GM12875 (cell line): ENCODE measurements at regions not wholly inside any gene's neighbourhood (a gene's known extent, or its start where the extent isn't known, plus 50 kb on each side); places are given as distances from the start of the nearest gene placed in this dataset.
A peak's percentile ranks its signal among the peaks of the same experiment; 100 is the strongest.

Experiments
- H3K4me3 ChIP-seq: one replicate; pipeline ENCODE4 v1.5.1; 2011; ENCODE audit warnings: low read depth, low read length, control low read depth
- TF ChIP-seq, protein P1 (sequence below): IDR thresholded peaks from 2 replicates; pipeline ENCODE4 v1.5.1; 2011; ENCODE audit warnings: low read depth, mild to moderate bottlenecking, control low read depth, inconsistent platforms, low read length, moderate library complexity, borderline replicate concordance; ENCODE audit not compliant: insufficient read depth

DNA sequence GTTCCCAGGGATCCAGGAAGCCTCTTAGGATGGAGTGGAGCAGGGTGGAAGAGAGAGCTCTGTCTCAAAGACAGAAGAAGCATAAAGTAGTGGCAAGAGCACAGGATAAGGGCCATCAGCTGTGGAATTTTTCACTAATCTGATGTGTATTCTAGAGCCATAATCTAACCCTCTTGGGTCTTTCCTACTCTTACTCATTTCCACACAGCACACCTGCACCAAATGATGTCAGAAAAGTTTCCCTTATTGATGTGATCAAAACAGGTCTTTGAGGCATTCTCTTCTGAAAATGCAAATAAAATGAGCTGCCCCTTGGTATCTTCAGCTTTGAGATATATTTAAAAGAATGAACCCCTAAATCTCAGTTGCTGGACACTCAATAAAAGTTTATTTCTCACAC, 415.1 kb upstream of the CHST9 start:
- H3K4me3 ChIP-seq: no peak overlapping the region
- TF ChIP-seq, protein P1, sequence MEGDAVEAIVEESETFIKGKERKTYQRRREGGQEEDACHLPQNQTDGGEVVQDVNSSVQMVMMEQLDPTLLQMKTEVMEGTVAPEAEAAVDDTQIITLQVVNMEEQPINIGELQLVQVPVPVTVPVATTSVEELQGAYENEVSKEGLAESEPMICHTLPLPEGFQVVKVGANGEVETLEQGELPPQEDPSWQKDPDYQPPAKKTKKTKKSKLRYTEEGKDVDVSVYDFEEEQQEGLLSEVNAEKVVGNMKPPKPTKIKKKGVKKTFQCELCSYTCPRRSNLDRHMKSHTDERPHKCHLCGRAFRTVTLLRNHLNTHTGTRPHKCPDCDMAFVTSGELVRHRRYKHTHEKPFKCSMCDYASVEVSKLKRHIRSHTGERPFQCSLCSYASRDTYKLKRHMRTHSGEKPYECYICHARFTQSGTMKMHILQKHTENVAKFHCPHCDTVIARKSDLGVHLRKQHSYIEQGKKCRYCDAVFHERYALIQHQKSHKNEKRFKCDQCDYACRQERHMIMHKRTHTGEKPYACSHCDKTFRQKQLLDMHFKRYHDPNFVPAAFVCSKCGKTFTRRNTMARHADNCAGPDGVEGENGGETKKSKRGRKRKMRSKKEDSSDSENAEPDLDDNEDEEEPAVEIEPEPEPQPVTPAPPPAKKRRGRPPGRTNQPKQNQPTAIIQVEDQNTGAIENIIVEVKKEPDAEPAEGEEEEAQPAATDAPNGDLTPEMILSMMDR: no peak

DNA sequence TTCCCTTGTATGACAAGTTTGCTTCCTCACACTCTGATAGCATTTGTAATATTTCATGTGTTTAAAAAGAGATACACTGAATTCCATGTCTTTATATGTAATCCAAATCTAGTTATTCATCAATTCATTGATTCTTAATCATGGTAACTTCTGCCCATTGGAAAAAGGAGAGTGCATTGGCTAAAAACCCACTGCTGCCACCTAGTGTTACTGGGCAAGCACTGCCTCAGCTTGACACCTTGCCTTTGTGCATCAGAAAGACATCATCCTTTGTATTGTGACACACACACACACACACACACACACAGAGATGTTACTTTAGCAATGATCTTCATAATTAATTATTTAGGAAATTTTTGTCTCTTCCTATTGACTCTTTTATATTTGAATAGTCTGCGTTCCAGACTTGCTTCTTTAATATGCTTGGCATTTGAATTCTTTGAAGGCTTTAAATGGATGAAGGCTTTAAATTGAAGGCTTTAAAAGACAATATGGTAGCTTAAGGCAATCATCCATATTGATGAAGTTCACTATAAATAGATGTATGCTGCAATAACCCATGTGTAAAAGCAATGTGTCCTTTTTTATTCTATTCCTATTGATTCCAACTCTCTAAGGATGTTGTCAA, 414.2 kb upstream of the CHST9 start:
- TF ChIP-seq, protein P1: peak; percentile 86
- H3K4me3 ChIP-seq: no peak overlapping the region

DNA sequence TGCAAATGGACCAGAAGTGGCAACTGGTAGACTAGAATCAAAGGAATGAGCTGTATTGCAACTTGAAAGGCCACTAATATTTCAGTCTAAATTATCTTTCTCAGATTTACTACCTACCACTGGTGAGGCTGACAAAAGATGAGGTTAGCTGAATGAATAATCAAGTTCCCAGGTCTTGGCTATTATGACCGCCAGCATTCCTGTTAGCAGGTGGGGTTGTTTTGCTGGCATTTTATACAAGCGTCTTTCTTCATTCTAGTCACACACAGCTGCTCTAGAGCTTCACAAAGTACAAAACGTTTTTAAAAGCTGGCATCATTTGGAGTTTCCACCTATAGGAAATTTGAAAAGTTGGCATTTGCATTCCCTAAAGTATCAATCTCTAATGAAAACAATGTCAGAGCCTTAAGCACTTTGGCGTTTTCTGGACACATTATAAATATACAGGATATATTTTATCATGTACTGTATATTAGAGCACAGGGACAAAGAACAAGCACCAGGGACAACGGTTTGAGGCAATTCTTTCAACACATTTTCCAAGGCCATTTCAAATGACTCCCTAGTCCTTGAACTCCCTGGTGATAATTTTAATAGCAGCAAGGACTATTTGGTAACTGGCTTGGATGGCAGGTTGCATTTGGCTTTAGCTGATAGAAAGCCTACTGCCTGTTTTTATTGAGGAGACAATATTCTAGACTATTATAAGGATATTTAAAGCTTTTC, 410.2 kb upstream of the CHST9 start:
- TF ChIP-seq, protein P1: no peak
- no peak overlapping the region for H3K4me3 ChIP-seq

DNA sequence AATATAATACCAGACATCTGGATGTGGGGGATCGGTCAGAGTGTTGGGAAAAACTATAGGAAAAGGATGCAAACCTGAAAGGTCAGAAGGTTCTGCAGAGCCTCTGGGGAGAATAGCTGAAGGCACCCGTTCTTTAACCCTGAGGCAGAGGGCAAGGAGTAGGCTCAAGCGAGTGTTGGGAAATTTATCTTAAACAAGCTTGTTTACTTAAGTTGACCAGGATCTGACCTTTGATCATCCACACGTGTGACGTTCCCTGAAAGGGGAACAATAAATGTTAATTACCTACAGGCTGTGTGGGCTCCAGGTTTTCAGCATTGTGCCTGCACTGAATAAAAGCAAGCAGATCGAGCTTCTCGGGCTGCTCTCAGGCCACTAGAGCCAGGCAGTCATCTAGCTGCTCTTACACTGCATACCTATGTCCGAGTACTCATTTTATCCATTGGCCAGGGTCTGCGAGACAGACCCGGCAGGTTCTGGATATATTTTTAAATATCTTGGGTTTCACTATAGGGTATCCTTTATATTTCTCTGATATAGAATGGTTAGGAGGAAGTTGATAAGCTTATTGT, 400.6 kb upstream of the CHST9 start:
- TF ChIP-seq, protein P1: no peak
- no peak overlapping the region for H3K4me3 ChIP-seq

DNA sequence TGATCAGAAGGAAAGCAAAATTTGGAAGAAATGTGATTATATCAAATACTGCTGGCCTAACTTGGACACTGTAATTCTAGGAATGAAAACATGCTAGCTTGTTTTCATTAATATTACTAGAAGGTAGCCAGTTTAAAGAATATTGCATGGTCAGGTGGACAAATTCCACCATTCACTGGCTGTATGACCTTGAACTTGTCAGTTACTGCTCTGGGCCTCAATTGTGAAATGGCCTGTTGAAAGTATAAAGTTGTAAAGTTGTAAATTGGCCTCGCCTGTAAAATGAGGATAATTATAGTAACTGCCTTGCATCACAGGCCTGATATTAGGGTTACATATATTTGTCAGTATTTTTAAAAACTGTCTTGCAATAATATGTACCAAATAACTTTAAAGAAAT, 398.4 kb upstream of the CHST9 start:
- TF ChIP-seq, protein P1: no peak
- H3K4me3 ChIP-seq: no peak overlapping the region

DNA sequence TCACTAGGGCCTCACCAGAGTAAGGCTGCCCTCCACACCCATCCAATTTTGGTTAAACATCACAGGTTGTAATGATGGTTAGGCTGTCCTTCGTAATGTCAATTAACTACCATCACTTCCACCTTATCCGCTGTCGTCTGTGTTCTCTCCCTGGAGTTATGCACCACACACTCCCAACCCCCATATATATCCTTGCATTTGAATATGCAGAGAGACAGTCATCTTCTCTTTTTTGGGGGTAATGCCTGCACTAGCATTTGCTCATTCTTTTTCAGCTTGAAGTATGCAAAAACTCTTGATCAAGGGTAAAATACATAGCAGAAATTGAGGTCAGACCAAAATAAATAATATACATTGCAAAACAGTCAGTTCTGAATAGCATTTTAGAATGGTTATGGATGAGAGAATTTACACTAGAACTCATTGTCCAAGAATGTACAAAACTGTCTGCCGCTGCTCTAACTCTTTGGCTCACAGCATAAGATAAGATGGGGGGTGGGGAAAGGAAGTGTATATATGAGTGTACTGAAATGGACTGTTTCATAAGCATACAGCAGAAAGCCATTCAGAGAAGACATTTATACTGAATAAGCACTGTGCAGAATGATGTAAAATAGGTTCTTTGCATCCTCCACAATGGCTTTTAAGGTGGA, 397.8 kb upstream of the CHST9 start:
- no peak overlapping the region for H3K4me3 ChIP-seq
- TF ChIP-seq, protein P1: no peak
